ENCODE measurements at regions not wholly inside any gene's neighbourhood (a gene's known extent, or its start where the extent isn't known, plus 50 kb on each side); places are given as distances from the start of the nearest gene placed in this dataset.
"Not testable (repeated sequence)": the region's sequence is repeated elsewhere in the genome, so short reads cannot be mapped to it uniquely, and the experiment has no call there.

- BruUV-seq (replicated peaks); intact Hi-C loops (cut with micrococcal nuclease; ENCODE audit: unreplicated experiment); POLR2A ChIA-PET: not testable (repeated sequence)
Measured at GRCh38 chr5:7299731-7300130, 96.2 kb upstream of the ADCY2 start.

GRCh38 chr5:7305000-7305674 is 90.8 kb upstream of the ADCY2 start:
- H3K4me3 ChIP-seq (ENCODE audit: low read depth in 2 of 2, low read length in 2 of 2); ATAC-seq; H3K27me3 ChIP-seq (ENCODE audit: control insufficient read depth, insufficient read depth, low read length); CTCF ChIA-PET; H3K4me1 ChIP-seq (ENCODE audit: control insufficient read depth, insufficient read depth, low read length); in situ Hi-C loops (cut with HindIII; ENCODE audit: low pct_unique_long_range_greater_than_20kb, low sequenced_read_pairs); H3K9me3 ChIP-seq (ENCODE audit: control insufficient read depth, insufficient read depth, low read depth, low read length); H3K36me3 ChIP-seq (ENCODE audit: control insufficient read depth, insufficient read depth, low read length); DNase-seq (ENCODE audit: low read depth, low spot score); H3K27ac ChIP-seq (ENCODE audit: low read length); BruUV-seq (replicated peaks); POLR2A ChIA-PET; intact Hi-C loops (cut with micrococcal nuclease; ENCODE audit: unreplicated experiment): not testable (repeated sequence)

More at GRCh38 chr5:7299731-7300130, 96.2 kb upstream of the ADCY2 start:
- H3K36me3 ChIP-seq (ENCODE audit: control insufficient read depth, insufficient read depth, low read length); DNase-seq (ENCODE audit: low read depth, low spot score); in situ Hi-C loops (cut with HindIII; ENCODE audit: low pct_unique_long_range_greater_than_20kb, low sequenced_read_pairs); H3K27ac ChIP-seq (ENCODE audit: low read length); H3K27me3 ChIP-seq (ENCODE audit: control insufficient read depth, insufficient read depth, low read length); H3K9me3 ChIP-seq (ENCODE audit: control insufficient read depth, insufficient read depth, low read depth, low read length); H3K4me1 ChIP-seq (ENCODE audit: control insufficient read depth, insufficient read depth, low read length); H3K4me3 ChIP-seq (ENCODE audit: low read depth in 2 of 2, low read length in 2 of 2); CTCF ChIA-PET; ATAC-seq: not testable (repeated sequence)

GRCh38 chr5:7306556-7306955 is 89.4 kb upstream of the ADCY2 start:
- ATAC-seq = not testable (repeated sequence)

GRCh38 chr5:7307709-7308108 is 88.2 kb upstream of the ADCY2 start:
- POLR2A ChIA-PET; H3K27me3 ChIP-seq (ENCODE audit: control insufficient read depth, insufficient read depth, low read length); CTCF ChIA-PET; BruUV-seq (replicated peaks); H3K27ac ChIP-seq (ENCODE audit: low read length); in situ Hi-C loops (cut with HindIII; ENCODE audit: low pct_unique_long_range_greater_than_20kb, low sequenced_read_pairs); H3K4me1 ChIP-seq (ENCODE audit: control insufficient read depth, insufficient read depth, low read length); H3K9me3 ChIP-seq (ENCODE audit: control insufficient read depth, insufficient read depth, low read depth, low read length); intact Hi-C loops (cut with micrococcal nuclease; ENCODE audit: unreplicated experiment); H3K36me3 ChIP-seq (ENCODE audit: control insufficient read depth, insufficient read depth, low read length); ATAC-seq; H3K4me3 ChIP-seq (ENCODE audit: low read depth in 2 of 2, low read length in 2 of 2); DNase-seq (ENCODE audit: low read depth, low spot score): not testable (repeated sequence)

More at GRCh38 chr5:7306556-7306955, 89.4 kb upstream of the ADCY2 start:
- H3K36me3 ChIP-seq (ENCODE audit: control insufficient read depth, insufficient read depth, low read length); intact Hi-C loops (cut with micrococcal nuclease; ENCODE audit: unreplicated experiment); H3K27ac ChIP-seq (ENCODE audit: low read length); POLR2A ChIA-PET; H3K4me3 ChIP-seq (ENCODE audit: low read depth in 2 of 2, low read length in 2 of 2); in situ Hi-C loops (cut with HindIII; ENCODE audit: low pct_unique_long_range_greater_than_20kb, low sequenced_read_pairs); DNase-seq (ENCODE audit: low read depth, low spot score); BruUV-seq (replicated peaks); H3K9me3 ChIP-seq (ENCODE audit: control insufficient read depth, insufficient read depth, low read depth, low read length); CTCF ChIA-PET; H3K4me1 ChIP-seq (ENCODE audit: control insufficient read depth, insufficient read depth, low read length); H3K27me3 ChIP-seq (ENCODE audit: control insufficient read depth, insufficient read depth, low read length): not testable (repeated sequence)

- DNase-seq (ENCODE audit: low read depth, low spot score); intact Hi-C loops (cut with micrococcal nuclease; ENCODE audit: unreplicated experiment); H3K4me1 ChIP-seq (ENCODE audit: control insufficient read depth, insufficient read depth, low read length); CTCF ChIA-PET; H3K36me3 ChIP-seq (ENCODE audit: control insufficient read depth, insufficient read depth, low read length); ATAC-seq; H3K9me3 ChIP-seq (ENCODE audit: control insufficient read depth, insufficient read depth, low read depth, low read length); BruUV-seq (replicated peaks); H3K27ac ChIP-seq (ENCODE audit: low read length); in situ Hi-C loops (cut with HindIII; ENCODE audit: low pct_unique_long_range_greater_than_20kb, low sequenced_read_pairs); POLR2A ChIA-PET; H3K4me3 ChIP-seq (ENCODE audit: low read depth in 2 of 2, low read length in 2 of 2); H3K27me3 ChIP-seq (ENCODE audit: control insufficient read depth, insufficient read depth, low read length): not testable (repeated sequence)
Measured at GRCh38 chr5:7309715-7310114, 86.2 kb upstream of the ADCY2 start.

GRCh38 chr5:7310656-7311055 is 85.3 kb upstream of the ADCY2 start:
- peak; percentile 7 for DNase-seq (ENCODE audit: low read depth, low spot score)
- in situ Hi-C loops (cut with HindIII; ENCODE audit: low pct_unique_long_range_greater_than_20kb, low sequenced_read_pairs); H3K4me1 ChIP-seq (ENCODE audit: control insufficient read depth, insufficient read depth, low read length); H3K27ac ChIP-seq (ENCODE audit: low read length); intact Hi-C loops (cut with micrococcal nuclease; ENCODE audit: unreplicated experiment); POLR2A ChIA-PET; H3K4me3 ChIP-seq (ENCODE audit: low read depth in 2 of 2, low read length in 2 of 2); H3K9me3 ChIP-seq (ENCODE audit: control insufficient read depth, insufficient read depth, low read depth, low read length); ATAC-seq; H3K36me3 ChIP-seq (ENCODE audit: control insufficient read depth, insufficient read depth, low read length); BruUV-seq (replicated peaks); CTCF ChIA-PET; H3K27me3 ChIP-seq (ENCODE audit: control insufficient read depth, insufficient read depth, low read length): not testable (repeated sequence)

Measured in Panc1 (cell line).